ENCODE measurements at regions not wholly inside any gene's neighbourhood (a gene's known extent, or its start where the extent isn't known, plus 50 kb on each side); places are given as distances from the start of the nearest gene placed in this dataset.

DNA sequence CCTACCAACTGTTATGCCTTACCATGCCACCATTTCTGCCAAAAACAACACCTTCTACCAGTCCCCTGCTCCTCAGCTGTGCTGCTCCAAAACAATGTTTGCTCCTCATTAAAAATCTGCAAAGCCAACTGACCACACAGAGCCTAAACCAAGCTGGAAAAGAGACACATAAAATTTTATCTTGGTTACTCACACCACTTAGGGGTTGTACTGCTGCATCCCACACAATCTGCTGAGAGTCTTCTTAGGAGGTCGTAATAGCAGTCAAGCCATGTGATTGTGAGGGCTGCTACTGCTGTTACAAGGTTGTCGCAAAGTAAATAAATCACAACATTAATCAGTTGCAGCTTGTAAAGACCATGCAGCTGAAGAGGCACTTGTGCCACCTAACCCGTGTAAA lies 607.4 kb upstream of the FAM241A start:
- Histone ChIP-seq H3K4me1 (replicated peaks in 1 of 2; ENCODE audit: control insufficient read depth in 2 of 2, insufficient read depth in 2 of 2, low read length in 2 of 2) (no peaks in the 10 kb centered on the region), H3K9me3 (replicated peaks; ENCODE audit: control insufficient read depth, insufficient read depth, low read depth, low read length) (no peaks in the 10 kb centered on the region), H3K36me3 (ENCODE audit: control insufficient read depth, insufficient read depth, low read length) (no peaks in the 10 kb centered on the region), H2AFZ (ENCODE audit: low read depth, low read length) (no peak overlapping the region), H3K4me2 (ENCODE audit: insufficient read depth, low read length) (no peak overlapping the region), H4K20me1 (replicated peaks; ENCODE audit: control insufficient read depth, insufficient read depth, low read length) (no peaks in the 10 kb centered on the region), H3K9ac (ENCODE audit: insufficient read depth in 1 of 2, low read depth in 2 of 2, low read length in 2 of 2) (no peak overlapping the region), H3K27ac (ENCODE audit: extremely low read depth, low read depth, low read length) (no peak overlapping the region), H3K79me2 (ENCODE audit: control insufficient read depth, insufficient read depth, low read length) (no peaks in the 10 kb centered on the region), H3K27me3 (ENCODE audit: control insufficient read depth in 2 of 2, insufficient read depth in 2 of 2, low read length in 2 of 2) (no peaks in the 10 kb centered on the region), H3K4me3 (no peak overlapping the region), H3K9me1 (ENCODE audit: control insufficient read depth, insufficient read depth, low read length) (no peaks in the 10 kb centered on the region)
- in situ Hi-C loops (cut with MboI) (no loop called here), intact Hi-C loops (cut with micrococcal nuclease) (no loop called here)
- TF ChIP-seq MYC (IDR thresholded peaks at IDR 0.05; ENCODE audit: low read depth, low read length) (no peak), MYC (CRISPR knock-in tag; IDR thresholded peaks at IDR 0.05; ENCODE audit: borderline replicate concordance, low read depth) (no peak), ZBTB1 (CRISPR knock-in tag; IDR thresholded peaks at IDR 0.05; ENCODE audit: borderline replicate concordance, low read depth) (no peak), DMBX1 (CRISPR knock-in tag; IDR thresholded peaks at IDR 0.05; ENCODE audit: borderline replicate concordance) (no peak), RB1 (IDR thresholded peaks at IDR 0.05; ENCODE audit: low read depth) (no peak), TAF7 (tag; IDR thresholded peaks at IDR 0.05) (no peak), ZNF507 (tag; conservative IDR thresholded peaks at IDR 0.05) (no peak), STAT5A (IDR thresholded peaks at IDR 0.05; ENCODE audit: borderline replicate concordance, low read length) (no peak), ZNF699 (CRISPR knock-in tag; IDR thresholded peaks at IDR 0.05; ENCODE audit: insufficient replicate concordance) (no peak), KDM1A (IDR thresholded peaks at IDR 0.05) (no peak), CBFB (CRISPR knock-in tag; IDR thresholded peaks at IDR 0.05) (no peak)
- TF ChIP-seq, protein P1, sequence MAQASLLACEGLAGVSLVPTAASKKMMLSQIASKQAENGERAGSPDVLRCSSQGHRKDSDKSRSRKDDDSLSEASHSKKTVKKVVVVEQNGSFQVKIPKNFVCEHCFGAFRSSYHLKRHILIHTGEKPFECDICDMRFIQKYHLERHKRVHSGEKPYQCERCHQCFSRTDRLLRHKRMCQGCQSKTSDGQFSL (CRISPR knock-in tag; IDR thresholded peaks at IDR 0.05) = no peak
- TF ChIP-seq, protein P1 (tag; IDR thresholded peaks at IDR 0.05) = no peak
- TF ChIP-seq, protein P2, sequence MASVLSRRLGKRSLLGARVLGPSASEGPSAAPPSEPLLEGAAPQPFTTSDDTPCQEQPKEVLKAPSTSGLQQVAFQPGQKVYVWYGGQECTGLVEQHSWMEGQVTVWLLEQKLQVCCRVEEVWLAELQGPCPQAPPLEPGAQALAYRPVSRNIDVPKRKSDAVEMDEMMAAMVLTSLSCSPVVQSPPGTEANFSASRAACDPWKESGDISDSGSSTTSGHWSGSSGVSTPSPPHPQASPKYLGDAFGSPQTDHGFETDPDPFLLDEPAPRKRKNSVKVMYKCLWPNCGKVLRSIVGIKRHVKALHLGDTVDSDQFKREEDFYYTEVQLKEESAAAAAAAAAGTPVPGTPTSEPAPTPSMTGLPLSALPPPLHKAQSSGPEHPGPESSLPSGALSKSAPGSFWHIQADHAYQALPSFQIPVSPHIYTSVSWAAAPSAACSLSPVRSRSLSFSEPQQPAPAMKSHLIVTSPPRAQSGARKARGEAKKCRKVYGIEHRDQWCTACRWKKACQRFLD (CRISPR knock-in tag; IDR thresholded peaks at IDR 0.05) = no peak
- FAIRE-seq (no peak), ATAC-seq (no peak), DNase-seq (ENCODE audit: extremely low read depth in 1 of 4, low spot score in 3 of 4) (no peak)
- CTCF ChIA-PET (ENCODE audit: low intra/inter-chr PET ratio) = no interaction called here
- BruUV-seq (replicated peaks) = no TSS peak
- 3% methylated on average over 3 of the region's 3 CpGs for WGBS (ENCODE audit: insufficient coverage, low coverage, missing lambda C conversion rate)
- POLR2A ChIA-PET = no interaction called here
